ENCODE measurements at regions not wholly inside any gene's neighbourhood (a gene's known extent, or its start where the extent isn't known, plus 50 kb on each side); places are given as distances from the start of the nearest gene placed in this dataset.
"Not testable (repeated sequence)": the region's sequence is repeated elsewhere in the genome, so short reads cannot be mapped to it uniquely, and the experiment has no call there.

- DNase-seq (ENCODE audit: low spot score) = no peak
These were observed 335.5 kb upstream of the CHORDC1 start for GRCh38 chr11:90558328-90558865.

GRCh38 chr11:90556606-90557005 is 333.8 kb upstream of the CHORDC1 start:
- DNase-seq (ENCODE audit: low spot score) = no peak

- DNase-seq (ENCODE audit: low spot score) = no peak
These were observed 333.2 kb upstream of the CHORDC1 start for GRCh38 chr11:90556026-90556425.

GRCh38 chr11:90555477-90555876 is 332.6 kb upstream of the CHORDC1 start:
- no peak for DNase-seq (ENCODE audit: low spot score)

- no peak for DNase-seq (ENCODE audit: low spot score)
These were observed 319.2 kb upstream of the CHORDC1 start for GRCh38 chr11:90542092-90542491.

GRCh38 chr11:90536301-90536700 is 313.5 kb upstream of the CHORDC1 start:
- no peak for DNase-seq (ENCODE audit: low spot score)

- DNase-seq (ENCODE audit: low spot score) = no peak
These were observed 309.3 kb upstream of the CHORDC1 start for GRCh38 chr11:90532125-90532524.

- DNase-seq (ENCODE audit: low spot score) = no peak
These were observed 308.2 kb upstream of the CHORDC1 start for GRCh38 chr11:90531001-90531400.

- DNase-seq (ENCODE audit: low spot score) = no peak
These were observed 303.1 kb upstream of the CHORDC1 start for GRCh38 chr11:90525962-90526361.

GRCh38 chr11:90512846-90513245 is 290.0 kb upstream of the CHORDC1 start:
- peak; percentile 7 for DNase-seq (ENCODE audit: low spot score)

GRCh38 chr11:90510839-90511238 is 288.0 kb upstream of the CHORDC1 start:
- DNase-seq (ENCODE audit: low spot score) = no peak

GRCh38 chr11:90500922-90501568 is 278.2 kb upstream of the CHORDC1 start:
- no peak for DNase-seq (ENCODE audit: low spot score)

GRCh38 chr11:90496722-90497121 is 273.9 kb upstream of the CHORDC1 start:
- DNase-seq (ENCODE audit: low spot score) = no peak

GRCh38 chr11:90493379-90493778 is 270.5 kb upstream of the CHORDC1 start:
- no peak for DNase-seq (ENCODE audit: low spot score)

GRCh38 chr11:90491466-90491865 is 268.6 kb upstream of the CHORDC1 start:
- DNase-seq (ENCODE audit: low spot score) = no peak

GRCh38 chr11:90476442-90477007 is 253.7 kb upstream of the CHORDC1 start:
- peak; percentile 12 for DNase-seq (ENCODE audit: low spot score)

GRCh38 chr11:90468923-90469322 is 246.1 kb upstream of the CHORDC1 start:
- DNase-seq (ENCODE audit: low spot score) = no peak

GRCh38 chr11:90465553-90465952 is 242.7 kb upstream of the CHORDC1 start:
- no peak for DNase-seq (ENCODE audit: low spot score)

- DNase-seq (ENCODE audit: low spot score) = not testable (repeated sequence)
These were observed 232.6 kb upstream of the CHORDC1 start for GRCh38 chr11:90455347-90455920.

GRCh38 chr11:90453525-90453924 is 230.7 kb upstream of the CHORDC1 start:
- DNase-seq (ENCODE audit: low spot score) = no peak

GRCh38 chr11:90449606-90450005 is 226.8 kb upstream of the CHORDC1 start:
- DNase-seq (ENCODE audit: low spot score) = no peak

- DNase-seq (ENCODE audit: low spot score) = no peak
These were observed 225.4 kb upstream of the CHORDC1 start for GRCh38 chr11:90448256-90448655.

- DNase-seq (ENCODE audit: low spot score) = no peak
These were observed 224.8 kb upstream of the CHORDC1 start for GRCh38 chr11:90447618-90448017.

All from putamen (tissue), 1 donor.